Memory B cell (primary cell): ENCODE measurements at regions not wholly inside any gene's neighbourhood (a gene's known extent, or its start where the extent isn't known, plus 50 kb on each side); places are given as distances from the start of the nearest gene placed in this dataset.
"Not testable (repeated sequence)": the region's sequence is repeated elsewhere in the genome, so short reads cannot be mapped to it uniquely, and the experiment has no call there.

Source experiments
- ATAC-seq: fragments of 150-1000 bp; cut with Tn5 transposase; 2 replicates; pipeline ENCODE4 v1.10.0; 2021; ENCODE audit warnings: low read depth, mild to moderate bottlenecking, moderate library complexity
- DNase-seq, 2 donors: peaks; one replicate each; pipeline ENCODE4 v3.0.0; 2022; ENCODE audit warnings: low spot score in 2 of 2
- H3K27ac Mint-ChIP-seq: one replicate; pipeline ENCODE4 v1.8.0; 2022; ENCODE audit warnings: mild to moderate bottlenecking, moderate library complexity, mixed read lengths
- H3K27me3 Mint-ChIP-seq: one replicate; pipeline ENCODE4 v1.8.0; 2022; ENCODE audit warnings: mixed read lengths
- H3K36me3 Mint-ChIP-seq: one replicate; pipeline ENCODE4 v1.8.0; 2022; ENCODE audit warnings: mild to moderate bottlenecking, mixed read lengths
- H3K4me1 Mint-ChIP-seq: one replicate; pipeline ENCODE4 v1.8.0; 2022; ENCODE audit warnings: mixed read lengths
- H3K4me3 Mint-ChIP-seq: one replicate; pipeline ENCODE4 v1.8.0; 2022; ENCODE audit warnings: mild to moderate bottlenecking, moderate library complexity, mixed read lengths
- H3K9me3 Mint-ChIP-seq: one replicate; pipeline ENCODE4 v1.8.0; 2022; ENCODE audit warnings: mixed read lengths

DNA sequence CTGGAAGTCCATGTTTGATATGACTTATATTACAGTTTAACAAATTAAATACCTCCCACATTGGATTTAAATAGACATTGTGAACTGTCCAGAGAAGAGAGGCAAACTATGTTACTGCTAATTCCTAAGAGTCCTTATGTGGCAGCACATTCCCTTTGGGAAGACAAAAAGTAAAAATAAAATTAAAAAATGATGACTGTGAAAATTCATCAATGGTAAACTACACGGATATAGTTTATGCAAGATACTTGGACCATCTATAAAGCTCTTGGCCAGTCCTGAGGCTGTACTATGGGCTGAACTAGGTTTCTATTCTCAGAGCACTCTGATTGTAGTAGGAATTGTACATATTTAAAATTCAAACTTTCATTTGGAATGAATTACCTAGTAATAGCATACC, 206.4 kb downstream of the LRRK2 start:
- Mint-ChIP-seq H3K4me1 (no peaks in the 10 kb centered on the region), H3K4me3 (no peak overlapping the region), H3K27ac (no peak overlapping the region), H3K36me3 (no peaks in the 10 kb centered on the region), H3K9me3 (no peaks in the 10 kb centered on the region), H3K27me3 (no peaks in the 10 kb centered on the region)
- ATAC-seq (no peak), DNase-seq (no peak)

GRCh38 chr12:40435251-40435650, 210.5 kb downstream of the LRRK2 start:
- no peak overlapping the region for H3K4me3 Mint-ChIP-seq
- ATAC-seq = no peak
- H3K36me3 Mint-ChIP-seq = no peaks in the 10 kb centered on the region
- DNase-seq = no peak
- H3K27ac Mint-ChIP-seq = no peak overlapping the region
- no peaks in the 10 kb centered on the region for H3K4me1 Mint-ChIP-seq
- peaks cover 8% of the 10 kb centered on the region for H3K27me3 Mint-ChIP-seq
- no peaks in the 10 kb centered on the region for H3K9me3 Mint-ChIP-seq

DNA sequence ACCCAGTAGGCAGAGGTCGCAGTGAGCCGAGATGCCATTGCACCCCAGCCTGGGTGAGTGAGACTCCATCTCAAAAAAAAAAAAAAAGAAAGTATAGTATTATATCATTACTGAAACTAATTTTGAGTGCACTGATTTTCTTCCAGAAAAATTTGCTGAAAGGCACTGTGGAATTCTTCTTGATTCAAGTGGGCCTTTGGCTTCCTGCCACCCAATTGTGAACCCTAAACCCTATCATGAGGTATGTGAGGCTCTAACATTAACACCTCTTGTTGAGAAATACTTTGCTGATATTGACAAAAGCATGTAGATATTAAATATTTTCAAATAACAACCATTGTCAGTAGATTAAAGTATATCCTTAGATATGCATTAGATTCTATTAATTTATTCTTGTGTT, 211.2 kb downstream of the LRRK2 start:
- no peaks in the 10 kb centered on the region for H3K9me3 Mint-ChIP-seq

GRCh38 chr12:40436564-40436963, 211.8 kb downstream of the LRRK2 start:
- Mint-ChIP-seq H3K27ac (no peak overlapping the region), H3K36me3 (no peaks in the 10 kb centered on the region), H3K4me1 (no peaks in the 10 kb centered on the region), H3K27me3 (peaks cover 10% of the 10 kb centered on the region), H3K9me3 (no peaks in the 10 kb centered on the region), H3K4me3 (no peak overlapping the region)
- ATAC-seq = no peak
- DNase-seq = no peak

More for the DNA sequence above, 211.2 kb downstream of the LRRK2 start:
- H3K36me3 Mint-ChIP-seq = no peaks in the 10 kb centered on the region
- peaks cover 9% of the 10 kb centered on the region for H3K27me3 Mint-ChIP-seq
- H3K4me3 Mint-ChIP-seq = no peak overlapping the region
- DNase-seq (no peak), ATAC-seq (no peak)
- H3K27ac Mint-ChIP-seq = no peak overlapping the region
- no peaks in the 10 kb centered on the region for H3K4me1 Mint-ChIP-seq

GRCh38 chr12:40439771-40440492, 215.1 kb downstream of the LRRK2 start:
- Mint-ChIP-seq H3K4me1 (no peaks in the 10 kb centered on the region), H3K27ac (no peak overlapping the region), H3K36me3 (no peaks in the 10 kb centered on the region), H3K4me3 (no peak overlapping the region), H3K27me3 (peaks cover 11% of the 10 kb centered on the region), H3K9me3 (no peaks in the 10 kb centered on the region)
- no peak for DNase-seq
- ATAC-seq = no peak

DNA sequence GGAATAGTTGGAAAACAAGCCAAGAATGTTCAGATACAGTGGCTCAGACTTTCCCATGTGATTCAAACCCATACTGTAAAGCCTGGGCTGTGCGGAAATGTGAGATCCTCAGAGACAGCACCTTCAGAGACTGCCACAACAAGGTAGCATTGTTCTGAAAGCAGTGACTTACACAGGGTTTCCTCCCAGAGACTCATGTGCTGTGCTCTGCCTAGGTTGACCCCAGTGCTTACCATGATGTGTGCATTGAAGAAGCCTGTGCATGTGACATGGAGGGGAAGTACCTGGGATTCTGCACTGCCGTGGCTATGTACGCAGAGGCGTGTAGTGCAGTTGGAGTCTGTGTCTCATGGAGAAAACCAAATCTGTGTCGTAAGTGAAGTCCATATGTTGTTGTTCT, 219.4 kb downstream of the LRRK2 start:
- DNase-seq (no peak), ATAC-seq (no peak)
- Mint-ChIP-seq H3K36me3 (no peaks in the 10 kb centered on the region), H3K4me1 (peaks cover 3% of the 10 kb centered on the region), H3K27me3 (peaks cover 5% of the 10 kb centered on the region), H3K9me3 (peaks cover 4% of the 10 kb centered on the region), H3K27ac (no peak overlapping the region), H3K4me3 (no peak overlapping the region)

DNA sequence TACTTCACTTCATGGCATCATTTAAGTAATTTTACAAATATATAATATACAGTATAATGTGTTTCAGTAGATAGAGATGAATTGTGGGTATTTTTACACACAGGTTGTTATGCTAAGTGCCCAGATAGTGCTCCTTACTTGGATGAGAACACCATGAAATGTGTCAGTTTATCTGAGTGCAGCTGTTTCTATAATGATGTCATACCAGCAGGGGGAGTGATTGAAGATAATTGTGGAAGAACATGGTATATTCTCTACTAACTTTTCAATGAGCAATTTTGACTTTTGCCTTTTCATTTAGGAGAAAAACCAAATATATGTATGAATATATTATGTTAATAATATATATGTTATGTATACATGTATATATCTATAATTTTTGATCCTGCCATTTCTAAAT, 221.6 kb downstream of the LRRK2 start:
- Mint-ChIP-seq H3K36me3 (no peaks in the 10 kb centered on the region), H3K4me1 (peaks cover 3% of the 10 kb centered on the region), H3K27me3 (peaks cover 2% of the 10 kb centered on the region), H3K4me3 (no peak overlapping the region), H3K9me3 (peaks cover 4% of the 10 kb centered on the region), H3K27ac (no peak overlapping the region)
- ATAC-seq (no peak), DNase-seq (no peak)

- not testable (repeated sequence) for H3K4me1 Mint-ChIP-seq, H3K4me3 Mint-ChIP-seq, DNase-seq, ATAC-seq, H3K36me3 Mint-ChIP-seq, H3K9me3 Mint-ChIP-seq, H3K27me3 Mint-ChIP-seq, H3K27ac Mint-ChIP-seq
Measured at GRCh38 chr12:40448523-40448922, 223.7 kb downstream of the LRRK2 start.

DNA sequence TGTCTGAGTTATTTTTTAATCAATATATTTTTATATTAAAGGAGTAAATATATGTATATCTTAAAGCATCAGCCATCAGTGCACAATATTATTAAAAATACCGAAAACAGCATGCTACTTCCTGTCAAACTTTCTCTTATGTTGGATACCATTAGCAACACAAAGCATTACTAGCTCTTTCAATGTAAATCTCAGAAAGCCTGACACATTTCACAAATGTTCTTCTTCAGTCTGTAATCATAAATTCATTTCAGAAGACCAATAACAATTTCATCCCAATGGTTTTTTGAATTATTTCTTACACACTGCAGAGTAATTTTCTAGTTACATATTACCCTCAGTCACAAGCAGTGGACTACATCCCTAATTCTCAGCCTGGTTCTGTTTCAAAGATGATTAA, 226.9 kb downstream of the LRRK2 start:
- Mint-ChIP-seq H3K9me3 (peaks cover 4% of the 10 kb centered on the region), H3K27me3 (no peaks in the 10 kb centered on the region), H3K4me1 (peaks cover 3% of the 10 kb centered on the region), H3K36me3 (no peaks in the 10 kb centered on the region), H3K4me3 (no peak overlapping the region), H3K27ac (no peak overlapping the region)
- no peak for ATAC-seq
- no peak for DNase-seq

GRCh38 chr12:40464121-40464520, 228.1 kb upstream of the CNTN1 start:
- H3K27ac Mint-ChIP-seq = no peak overlapping the region
- no peak for ATAC-seq
- no peaks in the 10 kb centered on the region for H3K4me1 Mint-ChIP-seq
- H3K9me3 Mint-ChIP-seq = no peaks in the 10 kb centered on the region
- H3K27me3 Mint-ChIP-seq = peaks cover 3% of the 10 kb centered on the region
- no peak overlapping the region for H3K4me3 Mint-ChIP-seq
- H3K36me3 Mint-ChIP-seq = no peaks in the 10 kb centered on the region
- no peak for DNase-seq

DNA sequence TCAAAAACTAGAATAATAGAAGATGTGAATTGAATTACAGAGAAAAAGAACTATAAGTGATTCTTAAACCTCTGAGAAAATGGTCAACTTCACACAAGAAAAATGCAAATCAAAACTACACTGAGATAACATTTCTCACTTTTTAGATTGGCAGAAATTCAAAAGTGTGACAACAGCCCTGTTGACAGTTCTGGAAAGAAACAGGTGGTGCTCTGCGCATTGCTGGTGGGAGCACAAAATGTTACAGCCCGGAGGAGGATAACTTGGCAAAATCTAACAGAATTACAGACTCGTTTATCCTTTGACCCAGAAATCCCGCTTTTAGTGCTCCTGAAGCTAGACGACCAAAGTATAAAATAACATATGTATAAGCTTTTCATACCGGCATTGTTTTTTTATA, 222.5 kb upstream of the CNTN1 start:
- Mint-ChIP-seq H3K27me3 (peaks cover 6% of the 10 kb centered on the region), H3K4me1 (no peaks in the 10 kb centered on the region), H3K4me3 (no peak overlapping the region), H3K27ac (no peak overlapping the region), H3K9me3 (no peaks in the 10 kb centered on the region), H3K36me3 (no peaks in the 10 kb centered on the region)
- ATAC-seq = no peak
- no peak for DNase-seq

DNA sequence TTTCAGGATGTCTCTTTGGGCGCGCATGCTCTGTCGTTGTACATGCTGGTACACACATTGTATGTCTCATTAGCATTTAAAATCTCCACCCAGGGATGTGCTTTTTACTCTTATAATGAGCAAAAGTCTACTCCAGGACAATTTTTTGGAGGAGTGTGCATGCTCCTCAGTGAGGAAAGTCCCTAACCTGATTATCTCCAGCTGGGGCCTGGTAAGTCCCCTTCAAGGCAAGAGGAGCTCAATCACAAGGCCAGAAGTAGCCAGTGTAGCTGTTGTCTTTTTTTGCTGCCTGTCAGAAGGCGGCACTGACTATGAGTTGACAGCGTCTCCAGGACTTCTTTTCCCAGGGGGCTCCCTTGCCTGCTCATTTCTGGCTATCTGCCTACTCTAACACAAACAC, 218.3 kb upstream of the CNTN1 start:
- Mint-ChIP-seq H3K4me3 (no peak overlapping the region), H3K9me3 (no peaks in the 10 kb centered on the region), H3K4me1 (no peaks in the 10 kb centered on the region), H3K27me3 (peaks cover 6% of the 10 kb centered on the region), H3K27ac (no peak overlapping the region), H3K36me3 (no peaks in the 10 kb centered on the region)
- ATAC-seq = no peak
- no peak for DNase-seq

- Mint-ChIP-seq H3K4me3 (no peak overlapping the region), H3K36me3 (no peaks in the 10 kb centered on the region), H3K9me3 (no peaks in the 10 kb centered on the region), H3K27ac (no peak overlapping the region), H3K27me3 (peaks cover 10% of the 10 kb centered on the region), H3K4me1 (no peaks in the 10 kb centered on the region)
- DNase-seq (no peak), ATAC-seq (no peak)
Measured at GRCh38 chr12:40474630-40475029, 217.6 kb upstream of the CNTN1 start.

- Mint-ChIP-seq H3K4me1 (peaks cover 4% of the 10 kb centered on the region), H3K9me3 (no peaks in the 10 kb centered on the region), H3K36me3 (no peaks in the 10 kb centered on the region), H3K4me3 (no peak overlapping the region), H3K27ac (no peak overlapping the region), H3K27me3 (no peaks in the 10 kb centered on the region)
- ATAC-seq (no peak), DNase-seq (no peak)
Measured at GRCh38 chr12:40499856-40500255, 192.4 kb upstream of the CNTN1 start.

GRCh38 chr12:40502322-40502721, 189.9 kb upstream of the CNTN1 start:
- ATAC-seq (peak; percentile 64), DNase-seq (no peak)
- peak overlapping the region; percentile 3 for H3K27ac Mint-ChIP-seq
- peaks cover 11% of the 10 kb centered on the region for H3K4me1 Mint-ChIP-seq
- no peaks in the 10 kb centered on the region for H3K36me3 Mint-ChIP-seq
- H3K4me3 Mint-ChIP-seq = no peak overlapping the region
- H3K9me3 Mint-ChIP-seq = no peaks in the 10 kb centered on the region
- H3K27me3 Mint-ChIP-seq = no peaks in the 10 kb centered on the region
